NCI-H2107 treated with DMSO at 0.1 percent for 48 hours (cell line): ENCODE measurements at regions not wholly inside any gene's neighbourhood (a gene's known extent, or its start where the extent isn't known, plus 50 kb on each side); places are given as distances from the start of the nearest gene placed in this dataset.
"Not testable (repeated sequence)": the region's sequence is repeated elsewhere in the genome, so short reads cannot be mapped to it uniquely, and the experiment has no call there.

Experiments used
- DNase-seq: peaks from one replicate; lab custom pipeline; 2025; ENCODE audit not compliant: unreplicated experiment; lab: John Stamatoyannopoulos, UW

DNA sequence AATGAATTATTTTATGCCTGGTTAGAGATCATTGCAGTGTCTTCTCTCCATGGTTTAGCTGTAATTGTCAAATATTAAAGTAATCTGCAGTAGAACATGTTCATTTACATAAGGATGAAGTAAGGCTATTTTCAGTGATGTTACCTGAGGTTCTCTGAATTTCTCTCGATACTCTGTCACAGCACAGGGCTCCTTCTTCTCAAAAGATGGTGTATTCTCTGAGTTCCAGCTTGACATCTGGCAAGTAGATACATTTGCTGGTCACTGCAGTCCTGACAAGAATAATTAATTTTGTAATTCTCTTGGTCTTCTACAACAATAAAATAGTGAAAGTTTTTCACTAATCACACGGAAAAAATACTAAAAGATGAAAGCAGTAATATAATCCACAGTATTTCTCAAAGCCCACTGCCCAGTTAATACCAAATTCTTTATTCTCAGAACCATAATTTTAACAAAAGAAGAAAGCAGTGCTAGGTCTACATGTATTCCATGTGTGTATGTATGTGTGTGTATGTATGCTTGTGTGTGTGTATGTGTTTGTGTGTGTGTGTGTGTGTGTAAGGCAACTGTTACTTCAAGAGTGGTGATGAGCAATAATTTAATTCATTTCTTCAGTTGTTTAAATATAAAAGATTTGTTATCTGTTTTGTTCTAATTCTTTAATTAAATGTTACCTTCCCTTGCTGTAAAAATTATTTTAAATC lies 1165.5 kb upstream of the SLC39A10 start:
- no peak for DNase-seq

DNA sequence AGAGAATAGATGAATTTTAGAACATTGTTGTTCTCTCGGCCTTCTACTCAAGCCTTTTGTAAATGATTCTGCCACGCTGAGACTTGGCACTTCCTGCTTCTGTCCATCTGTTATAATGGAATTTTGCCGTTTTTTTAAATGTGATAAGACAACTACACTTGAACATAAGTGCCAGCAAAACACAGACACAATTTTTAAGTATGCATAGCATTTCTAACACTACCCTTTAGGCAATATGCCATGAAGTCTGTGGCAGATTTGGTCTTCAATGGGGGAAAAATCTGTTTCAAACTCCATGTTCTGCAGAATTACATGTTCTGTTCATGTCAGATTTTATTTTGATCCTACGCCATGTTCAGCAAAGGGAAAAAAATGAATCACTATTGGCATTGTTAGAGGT lies 1170.7 kb upstream of the SLC39A10 start:
- DNase-seq = no peak

- DNase-seq = no peak
These were observed 1174.0 kb upstream of the SLC39A10 start for GRCh38 chr2:194483041-194483440.

GRCh38 chr2:194465641-194466040 lies 1191.4 kb upstream of the SLC39A10 start:
- no peak for DNase-seq

GRCh38 chr2:194464964-194465638 lies 1191.9 kb upstream of the SLC39A10 start:
- no peak for DNase-seq

DNA sequence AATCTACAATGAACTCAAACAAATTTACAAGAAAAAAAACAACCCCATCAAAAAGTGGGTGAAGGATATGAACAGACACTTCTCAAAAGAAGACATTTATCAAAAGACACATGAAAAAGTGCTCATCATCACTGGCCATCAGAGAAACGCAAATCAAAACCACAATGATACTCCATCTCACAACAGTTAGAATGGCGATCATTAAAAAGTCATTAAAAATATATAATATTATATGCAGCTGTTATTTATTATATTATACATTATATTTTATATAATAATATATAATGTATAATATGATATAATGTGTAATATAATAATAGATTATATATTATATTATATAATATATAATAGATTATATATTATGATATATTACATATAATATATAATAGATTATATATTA lies 1194.1 kb upstream of the SLC39A10 start:
- DNase-seq = not testable (repeated sequence)

DNA sequence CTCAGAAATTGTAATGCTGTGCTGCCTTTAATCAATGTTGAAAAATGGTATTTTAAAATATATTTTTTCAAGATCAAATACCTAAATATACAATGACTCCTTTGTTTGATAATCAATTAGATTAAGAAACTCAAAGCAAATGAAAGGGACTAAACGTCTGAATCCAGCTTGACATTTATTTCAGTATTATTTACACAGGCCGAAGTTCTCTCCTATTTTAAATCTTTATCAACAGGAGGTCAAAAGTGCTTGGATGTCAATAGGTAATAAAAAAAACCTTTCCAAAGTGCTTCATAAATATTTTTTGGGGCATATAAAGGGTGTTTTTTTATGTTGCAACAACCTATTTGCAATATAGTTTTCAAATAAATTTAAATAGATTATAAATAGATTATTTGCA lies 1201.7 kb upstream of the SLC39A10 start:
- DNase-seq = no peak

- DNase-seq = no peak
These were observed 1204.5 kb upstream of the SLC39A10 start for GRCh38 chr2:194452504-194452903.

GRCh38 chr2:194445226-194445625 lies 1211.8 kb upstream of the SLC39A10 start:
- no peak for DNase-seq

DNA sequence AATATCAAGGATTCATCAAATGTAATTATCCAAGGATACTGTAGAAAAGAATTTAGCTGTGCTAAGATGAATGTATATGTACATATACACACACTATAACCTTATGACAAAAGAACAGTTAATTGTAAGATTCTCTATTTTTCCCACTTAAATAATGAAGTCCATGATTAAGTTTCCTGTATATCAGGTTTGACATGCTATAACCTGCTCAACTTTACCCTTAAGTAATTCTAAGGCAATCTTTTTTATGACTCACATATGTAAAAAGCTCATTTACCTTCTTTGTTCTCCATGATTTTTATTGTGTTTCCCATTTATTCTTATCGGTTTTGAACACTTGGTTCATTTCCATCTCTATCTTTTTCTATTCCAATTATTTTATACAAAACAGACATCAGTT lies 1213.1 kb upstream of the SLC39A10 start:
- no peak for DNase-seq

- no peak for DNase-seq
These were observed 1232.3 kb upstream of the SLC39A10 start for GRCh38 chr2:194424683-194425209.

DNA sequence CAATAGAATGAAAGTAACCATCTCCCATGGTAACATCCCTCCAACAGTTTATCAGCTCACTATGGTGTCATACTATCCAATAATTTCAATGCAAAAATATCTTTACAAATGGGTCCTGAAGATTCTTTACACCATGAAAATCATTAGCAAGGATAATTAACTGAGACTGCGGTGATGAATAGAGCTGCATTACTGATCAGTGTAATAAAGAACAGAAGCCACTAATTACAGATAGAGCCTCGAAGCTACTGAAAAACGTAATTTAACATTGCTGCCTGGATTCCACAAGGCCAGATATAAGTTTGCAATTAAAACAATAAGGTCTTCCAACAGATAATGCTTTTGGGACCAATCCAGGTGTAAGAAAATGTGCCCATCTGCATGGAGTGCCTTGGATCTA lies 1245.8 kb upstream of the SLC39A10 start:
- no peak for DNase-seq

- DNase-seq = no peak
These were observed 1261.2 kb upstream of the SLC39A10 start for GRCh38 chr2:194395818-194396217.

DNA sequence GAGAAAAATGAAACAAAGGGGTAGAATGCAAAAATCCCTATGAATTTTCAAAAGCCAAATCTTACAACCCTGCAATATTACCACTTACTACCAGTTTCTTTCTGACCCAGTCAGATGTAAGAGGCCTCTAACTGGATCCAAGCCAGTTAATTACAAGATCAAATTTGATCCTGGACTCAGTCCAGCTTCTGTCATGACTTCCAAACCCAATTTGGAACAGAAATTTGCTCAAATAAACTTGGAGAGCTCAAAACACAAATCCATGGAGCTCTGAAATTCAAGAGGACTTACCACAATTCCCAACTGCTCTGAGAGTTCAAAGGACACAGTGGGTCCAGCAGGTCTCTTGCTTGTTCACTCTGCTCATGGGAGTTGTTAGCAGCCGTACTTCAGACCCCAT lies 1271.7 kb upstream of the SLC39A10 start:
- DNase-seq = no peak

- no peak for DNase-seq
These were observed 1273.6 kb upstream of the SLC39A10 start for GRCh38 chr2:194383401-194383800.

GRCh38 chr2:194382221-194382620 lies 1274.8 kb upstream of the SLC39A10 start:
- no peak for DNase-seq

DNA sequence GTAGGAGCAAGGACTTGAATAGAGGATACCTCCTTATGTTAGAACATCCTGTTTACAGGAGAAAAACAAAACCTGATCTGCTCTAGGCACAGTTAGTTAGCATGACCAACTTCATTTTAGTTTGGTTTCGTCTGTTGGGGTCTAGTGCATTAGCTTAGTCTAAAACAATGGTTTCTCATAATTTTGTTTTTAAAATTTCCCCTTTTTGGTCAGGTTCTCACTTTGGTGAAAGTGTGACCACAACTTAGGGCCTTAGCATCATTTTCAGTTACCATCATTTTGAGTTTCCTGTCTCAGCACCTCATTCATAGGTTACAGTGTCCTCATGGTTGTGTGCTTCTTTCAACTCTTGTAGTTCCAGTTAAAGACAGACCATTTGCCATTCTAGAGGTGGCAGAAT lies 1277.0 kb upstream of the SLC39A10 start:
- no peak for DNase-seq

GRCh38 chr2:194367390-194367789 lies 1289.6 kb upstream of the SLC39A10 start:
- DNase-seq = not testable (repeated sequence)

DNA sequence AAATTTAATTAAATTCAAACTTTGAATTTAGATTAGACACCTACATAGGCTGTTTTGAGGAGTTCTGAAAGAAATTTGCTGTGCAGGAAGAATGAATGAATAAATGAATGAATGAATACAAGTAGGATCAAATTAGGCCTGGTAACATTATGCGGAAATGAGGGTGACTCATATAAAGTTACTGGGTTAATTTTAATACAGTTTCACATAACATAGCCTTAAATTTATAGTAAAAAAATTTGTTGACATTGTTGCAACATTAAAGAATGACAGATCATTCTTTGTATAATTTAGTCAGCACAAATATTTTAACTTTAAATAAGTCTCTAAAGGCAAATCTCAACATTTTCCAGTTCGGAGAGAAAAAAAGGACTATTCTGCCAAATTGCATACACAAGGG lies 1293.1 kb upstream of the SLC39A10 start:
- no peak for DNase-seq

DNA sequence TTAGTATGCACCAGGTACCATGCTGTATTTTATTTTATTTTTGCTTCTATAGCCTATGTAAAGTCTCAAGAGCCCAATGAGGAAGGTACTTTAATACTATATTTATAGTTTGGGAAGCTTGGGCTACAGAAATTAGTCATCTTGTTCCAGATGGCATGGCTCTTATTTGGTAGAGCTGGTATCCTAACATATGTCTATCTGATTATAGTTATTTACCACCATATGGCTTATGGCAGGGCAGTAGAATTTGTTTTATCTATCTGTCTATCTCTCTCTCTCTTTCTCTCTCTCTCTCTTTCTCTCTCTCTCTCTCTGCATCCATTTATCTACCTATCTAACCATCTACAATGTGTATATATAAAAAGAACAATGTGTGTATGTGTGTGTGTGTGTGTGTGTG lies 1293.7 kb upstream of the SLC39A10 start:
- DNase-seq = no peak

GRCh38 chr2:194352505-194352904 lies 1304.5 kb upstream of the SLC39A10 start:
- no peak for DNase-seq

- no peak for DNase-seq
These were observed 1310.8 kb upstream of the SLC39A10 start for GRCh38 chr2:194346193-194346592.

DNA sequence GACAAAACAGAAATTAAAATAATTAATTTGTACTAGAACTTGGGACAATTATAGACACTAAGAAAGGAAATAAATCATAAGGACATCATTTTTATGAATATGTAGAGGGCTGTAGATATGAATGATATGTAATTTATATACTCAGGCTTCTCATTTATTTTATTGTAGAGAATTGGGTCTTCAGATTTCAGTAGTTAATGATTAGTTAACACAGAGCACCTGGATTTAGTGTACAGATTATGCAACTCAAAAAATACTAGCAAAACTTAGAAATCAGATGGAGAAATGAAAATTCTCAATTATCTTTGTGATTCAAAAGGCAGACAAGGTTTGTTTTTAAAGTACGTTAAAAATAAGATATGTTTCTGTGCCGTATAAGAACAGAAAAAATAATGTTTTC lies 1311.7 kb upstream of the SLC39A10 start:
- no peak for DNase-seq
